HEK293 (cell line): ENCODE measurements at regions not wholly inside any gene's neighbourhood (a gene's known extent, or its start where the extent isn't known, plus 50 kb on each side); places are given as distances from the start of the nearest gene placed in this dataset.
A peak's percentile ranks its signal among the peaks of the same experiment; 100 is the strongest.

Experiments used
- CTCF ChIA-PET: fragments of 350-600 bp; formaldehyde crosslinking; extraction: SDS; loops from one replicate; lab custom pipeline; 2021; ENCODE audit warnings: antibody characterized with exemption; lab: Yijun Ruan, JAX
- POLR2A ChIA-PET: fragments of 300-600 bp; formaldehyde crosslinking; extraction: SDS; loops from one replicate; lab custom pipeline; 2020; ENCODE audit warnings: antibody characterized with exemption, inconsistent platforms; lab: Yijun Ruan, JAX
- H3K27ac ChIP-seq: fragments of 200-500 bp; sonication (Bioruptor generic); 2 replicates; pipeline ENCODE4 v1.5.1; 2014; ENCODE audit warnings: low read depth, low read length, control low read depth, inconsistent platforms; ENCODE audit errors: extremely low read depth
- H3K36me3 ChIP-seq, 2 experiments: fragments of 200-500 bp in 1 of 2; sonication (Bioruptor generic) in 1 of 2; 1 replicate in 1 of 2; 2 replicates in 1 of 2; pipeline ENCODE4 v1.5.1; 2014 to 2017; ENCODE audit warnings: inconsistent platforms in 2 of 2, low read length in 2 of 2; ENCODE audit not compliant: control insufficient read depth in 2 of 2, insufficient read depth in 1 of 2
- H3K4me1 ChIP-seq: fragments of 200-500 bp; sonication (Bioruptor generic); 2 replicates; pipeline ENCODE4 v1.5.1; 2014; ENCODE audit warnings: mild to moderate bottlenecking, low read length, inconsistent platforms; ENCODE audit not compliant: control insufficient read depth, insufficient read depth
- H3K4me3 ChIP-seq: 2 replicates; pipeline ENCODE4 v1.5.1; 2011; ENCODE audit warnings: low read depth, mild to moderate bottlenecking, control low read depth, low read length, moderate library complexity
- H3K9me3 ChIP-seq: fragments of 200-500 bp; sonication (Bioruptor generic); 2 replicates; pipeline ENCODE4 v1.5.1; 2014; ENCODE audit warnings: low read depth, low read length, inconsistent platforms; ENCODE audit not compliant: control insufficient read depth, insufficient read depth
- EGR2 ChIP-seq: fragments of 450-650 bp; formaldehyde crosslinking; IDR thresholded peaks from 2 replicates; pipeline ENCODE4 v1.5.1; 2016; ENCODE audit warnings: low read depth, missing biosample characterization, missing genetic modification characterization
- KLF9 ChIP-seq: fragments of 450-650 bp; formaldehyde crosslinking; IDR thresholded peaks from 2 replicates; pipeline ENCODE4 v1.5.1; 2016; ENCODE audit warnings: missing biosample characterization, missing genetic modification characterization, low read depth
- SETDB1 ChIP-seq: IDR thresholded peaks from one replicate; pipeline ENCODE4 v1.6.1; 2017; ENCODE audit warnings: mild to moderate bottlenecking, low read length, moderate library complexity, mixed read lengths; ENCODE audit not compliant: insufficient read length
- ZBTB7A ChIP-seq: fragments of 450-650 bp; formaldehyde crosslinking; IDR thresholded peaks from 2 replicates; pipeline ENCODE4 v1.5.1; 2016; ENCODE audit warnings: low read depth, missing biosample characterization, missing genetic modification characterization
- ZFHX2 ChIP-seq: fragments of 450-650 bp; formaldehyde crosslinking; conservative IDR thresholded peaks from 2 replicates; pipeline ENCODE4 v1.5.1; 2016; ENCODE audit warnings: missing biosample characterization, missing genetic modification characterization
- ZNF133 ChIP-seq: fragments of 450-650 bp; formaldehyde crosslinking; IDR thresholded peaks from 2 replicates; pipeline ENCODE4 v1.5.1; 2016; ENCODE audit warnings: missing biosample characterization, missing genetic modification characterization
- ZNF239 ChIP-seq: fragments of 450-650 bp; formaldehyde crosslinking; IDR thresholded peaks from 2 replicates; pipeline ENCODE4 v1.5.1; 2016; ENCODE audit warnings: missing biosample characterization, missing genetic modification characterization
- ZNF248 ChIP-seq: fragments of 450-650 bp; formaldehyde crosslinking; IDR thresholded peaks from 2 replicates; pipeline ENCODE4 v1.5.1; 2017; ENCODE audit warnings: missing biosample characterization, missing genetic modification characterization
- ZNF274 ChIP-seq, 2 experiments: fragments of 200-500 bp in 1 of 2; fragments of 450-650 bp in 1 of 2; sonication (Bioruptor generic) in 1 of 2; formaldehyde crosslinking in 1 of 2; IDR thresholded peaks; 2 replicates each; pipeline versions ENCODE4 v1.5.1 to v1.6.1; 2014 to 2016; ENCODE audit warnings: borderline replicate concordance in 1 of 2, inconsistent platforms in 1 of 2, low read length in 1 of 2, missing biosample characterization in 1 of 2, missing genetic modification characterization in 1 of 2
- ZNF366 ChIP-seq: fragments of 450-650 bp; formaldehyde crosslinking; conservative IDR thresholded peaks from 2 replicates; pipeline ENCODE4 v1.5.1; 2016; ENCODE audit warnings: missing biosample characterization, missing genetic modification characterization
- ZNF548 ChIP-seq: fragments of 450-650 bp; formaldehyde crosslinking; IDR thresholded peaks from 2 replicates; pipeline ENCODE4 v1.5.1; 2016; ENCODE audit warnings: missing biosample characterization, missing genetic modification characterization
- ZNF747 ChIP-seq: fragments of 450-650 bp; formaldehyde crosslinking; IDR thresholded peaks from 2 replicates; pipeline ENCODE4 v1.5.1; 2016; ENCODE audit warnings: missing biosample characterization, missing genetic modification characterization
- ZXDB ChIP-seq: fragments of 450-650 bp; formaldehyde crosslinking; IDR thresholded peaks from 2 replicates; pipeline ENCODE4 v1.5.1; 2016; ENCODE audit warnings: missing biosample characterization, missing genetic modification characterization
- TF ChIP-seq, protein P1 (sequence below): fragments of 450-650 bp; formaldehyde crosslinking; IDR thresholded peaks from 2 replicates; pipeline ENCODE4 v1.5.1; 2016; ENCODE audit warnings: missing biosample characterization, missing genetic modification characterization, borderline replicate concordance
- TF ChIP-seq, protein P2 (sequence below): fragments of 450-650 bp; formaldehyde crosslinking; IDR thresholded peaks from 2 replicates; pipeline ENCODE4 v1.5.1; 2017; ENCODE audit warnings: missing biosample characterization, missing genetic modification characterization
- TF ChIP-seq, protein P3 (sequence below): fragments of 450-650 bp; formaldehyde crosslinking; IDR thresholded peaks from 2 replicates; pipeline ENCODE4 v1.5.1; 2016; ENCODE audit warnings: missing biosample characterization, missing genetic modification characterization
- TF ChIP-seq, protein P4 (sequence below): fragments of 450-650 bp; formaldehyde crosslinking; IDR thresholded peaks from 2 replicates; pipeline ENCODE4 v1.5.1; 2017; ENCODE audit warnings: missing biosample characterization, missing genetic modification characterization

DNA sequence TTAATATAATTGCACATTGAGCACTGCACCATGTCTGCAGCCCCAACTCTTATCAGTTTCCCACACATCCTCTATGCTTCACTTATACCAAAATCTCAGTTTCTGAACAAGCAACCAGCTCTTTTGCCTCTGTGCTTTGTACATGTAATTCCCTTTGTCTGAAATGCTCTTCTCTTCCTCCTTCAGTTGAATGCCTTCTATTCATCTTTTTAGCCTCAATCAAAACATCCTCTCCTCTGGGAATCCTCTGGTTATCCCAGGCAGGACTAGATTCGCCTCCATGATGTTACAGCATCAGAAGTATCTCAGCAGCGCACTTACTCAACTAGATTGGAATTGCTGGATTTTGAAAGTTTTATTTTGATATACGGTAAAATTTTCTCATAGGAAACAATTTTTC is 143.3 kb downstream of the GAS1 start (continued):
- TF ChIP-seq, protein P1, sequence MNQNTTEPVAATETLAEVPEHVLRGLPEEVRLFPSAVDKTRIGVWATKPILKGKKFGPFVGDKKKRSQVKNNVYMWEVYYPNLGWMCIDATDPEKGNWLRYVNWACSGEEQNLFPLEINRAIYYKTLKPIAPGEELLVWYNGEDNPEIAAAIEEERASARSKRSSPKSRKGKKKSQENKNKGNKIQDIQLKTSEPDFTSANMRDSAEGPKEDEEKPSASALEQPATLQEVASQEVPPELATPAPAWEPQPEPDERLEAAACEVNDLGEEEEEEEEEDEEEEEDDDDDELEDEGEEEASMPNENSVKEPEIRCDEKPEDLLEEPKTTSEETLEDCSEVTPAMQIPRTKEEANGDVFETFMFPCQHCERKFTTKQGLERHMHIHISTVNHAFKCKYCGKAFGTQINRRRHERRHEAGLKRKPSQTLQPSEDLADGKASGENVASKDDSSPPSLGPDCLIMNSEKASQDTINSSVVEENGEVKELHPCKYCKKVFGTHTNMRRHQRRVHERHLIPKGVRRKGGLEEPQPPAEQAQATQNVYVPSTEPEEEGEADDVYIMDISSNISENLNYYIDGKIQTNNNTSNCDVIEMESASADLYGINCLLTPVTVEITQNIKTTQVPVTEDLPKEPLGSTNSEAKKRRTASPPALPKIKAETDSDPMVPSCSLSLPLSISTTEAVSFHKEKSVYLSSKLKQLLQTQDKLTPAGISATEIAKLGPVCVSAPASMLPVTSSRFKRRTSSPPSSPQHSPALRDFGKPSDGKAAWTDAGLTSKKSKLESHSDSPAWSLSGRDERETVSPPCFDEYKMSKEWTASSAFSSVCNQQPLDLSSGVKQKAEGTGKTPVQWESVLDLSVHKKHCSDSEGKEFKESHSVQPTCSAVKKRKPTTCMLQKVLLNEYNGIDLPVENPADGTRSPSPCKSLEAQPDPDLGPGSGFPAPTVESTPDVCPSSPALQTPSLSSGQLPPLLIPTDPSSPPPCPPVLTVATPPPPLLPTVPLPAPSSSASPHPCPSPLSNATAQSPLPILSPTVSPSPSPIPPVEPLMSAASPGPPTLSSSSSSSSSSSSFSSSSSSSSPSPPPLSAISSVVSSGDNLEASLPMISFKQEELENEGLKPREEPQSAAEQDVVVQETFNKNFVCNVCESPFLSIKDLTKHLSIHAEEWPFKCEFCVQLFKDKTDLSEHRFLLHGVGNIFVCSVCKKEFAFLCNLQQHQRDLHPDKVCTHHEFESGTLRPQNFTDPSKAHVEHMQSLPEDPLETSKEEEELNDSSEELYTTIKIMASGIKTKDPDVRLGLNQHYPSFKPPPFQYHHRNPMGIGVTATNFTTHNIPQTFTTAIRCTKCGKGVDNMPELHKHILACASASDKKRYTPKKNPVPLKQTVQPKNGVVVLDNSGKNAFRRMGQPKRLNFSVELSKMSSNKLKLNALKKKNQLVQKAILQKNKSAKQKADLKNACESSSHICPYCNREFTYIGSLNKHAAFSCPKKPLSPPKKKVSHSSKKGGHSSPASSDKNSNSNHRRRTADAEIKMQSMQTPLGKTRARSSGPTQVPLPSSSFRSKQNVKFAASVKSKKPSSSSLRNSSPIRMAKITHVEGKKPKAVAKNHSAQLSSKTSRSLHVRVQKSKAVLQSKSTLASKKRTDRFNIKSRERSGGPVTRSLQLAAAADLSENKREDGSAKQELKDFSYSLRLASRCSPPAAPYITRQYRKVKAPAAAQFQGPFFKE (tag by site-specific recombination) = no peak
- TF ChIP-seq KLF9 (tag by site-specific recombination) = no peak
- no peak for TF ChIP-seq SETDB1

DNA sequence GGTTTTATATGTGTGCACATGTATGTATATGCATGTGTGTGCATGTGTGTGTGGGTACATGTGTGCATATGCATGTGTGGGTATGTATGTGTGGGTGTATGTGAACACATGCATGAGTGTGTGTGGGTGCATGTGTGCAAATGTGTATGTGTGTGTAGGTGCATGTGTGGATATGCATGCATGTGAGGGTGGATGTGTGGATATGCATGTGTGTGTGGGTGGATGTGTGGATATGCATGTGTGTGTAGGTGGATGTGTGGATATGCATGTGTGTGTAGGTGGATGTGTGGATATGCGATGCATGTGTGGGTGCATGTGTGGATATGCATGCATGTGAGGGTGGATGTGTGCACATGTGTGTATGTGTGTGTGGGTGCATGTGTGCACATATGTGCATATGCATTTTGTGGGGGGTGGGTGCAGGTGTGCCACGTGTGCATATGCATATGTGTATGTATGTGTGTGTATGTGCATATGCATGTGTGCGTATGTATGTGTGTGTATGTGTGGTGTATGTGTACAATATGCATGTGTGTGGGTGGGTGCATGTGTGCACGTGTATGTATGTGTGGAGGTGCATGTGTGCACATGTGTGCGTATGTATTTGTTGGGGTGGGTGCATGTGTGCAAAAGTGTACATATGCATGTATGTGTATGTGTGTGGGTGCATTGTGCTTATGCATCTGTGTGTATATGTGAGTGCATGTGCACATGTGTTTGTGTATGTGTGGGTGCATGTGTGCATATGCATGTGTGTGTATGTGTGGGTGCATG is 144.2 kb downstream of the GAS1 start:
- ChIA-PET POLR2A (no interaction called here), CTCF (interaction anchor here (0.9 to 1.0 kb wide), 3 partner anchors 40 to 602 kb away, joined by 3 to 4 read pairs (median 3); no protein-coding TSS in a partner anchor)
- no peaks in the 10 kb centered on the region for H3K36me3 ChIP-seq
- H3K4me1 ChIP-seq = no peaks in the 10 kb centered on the region
- no peak overlapping the region for H3K27ac ChIP-seq
- H3K4me3 ChIP-seq = no peak overlapping the region
- TF ChIP-seq ZBTB7A (tag by site-specific recombination) = no peak
- TF ChIP-seq ZXDB (tag by site-specific recombination) = no peak
- no peak for TF ChIP-seq ZNF274 (IDR thresholded peaks at IDR 0.05; ENCODE audit: low read length)
- TF ChIP-seq ZNF274 (tag by site-specific recombination; IDR thresholded peaks at IDR 0.05; ENCODE audit: borderline replicate concordance) = no peak
- peak; percentile 94 for TF ChIP-seq EGR2
- no peak for TF ChIP-seq ZNF548 (tag by site-specific recombination)
- TF ChIP-seq, protein P2, sequence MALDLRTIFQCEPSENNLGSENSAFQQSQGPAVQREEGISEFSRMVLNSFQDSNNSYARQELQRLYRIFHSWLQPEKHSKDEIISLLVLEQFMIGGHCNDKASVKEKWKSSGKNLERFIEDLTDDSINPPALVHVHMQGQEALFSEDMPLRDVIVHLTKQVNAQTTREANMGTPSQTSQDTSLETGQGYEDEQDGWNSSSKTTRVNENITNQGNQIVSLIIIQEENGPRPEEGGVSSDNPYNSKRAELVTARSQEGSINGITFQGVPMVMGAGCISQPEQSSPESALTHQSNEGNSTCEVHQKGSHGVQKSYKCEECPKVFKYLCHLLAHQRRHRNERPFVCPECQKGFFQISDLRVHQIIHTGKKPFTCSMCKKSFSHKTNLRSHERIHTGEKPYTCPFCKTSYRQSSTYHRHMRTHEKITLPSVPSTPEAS (tag by site-specific recombination) = peak; percentile 40
- TF ChIP-seq ZNF747 (tag by site-specific recombination) = no peak
- TF ChIP-seq ZFHX2 = peak; percentile 91
- no peaks in the 10 kb centered on the region for H3K9me3 ChIP-seq

GRCh38 chr9:86801246-86801645 is 146.1 kb downstream of the GAS1 start:
- TF ChIP-seq, protein P3, sequence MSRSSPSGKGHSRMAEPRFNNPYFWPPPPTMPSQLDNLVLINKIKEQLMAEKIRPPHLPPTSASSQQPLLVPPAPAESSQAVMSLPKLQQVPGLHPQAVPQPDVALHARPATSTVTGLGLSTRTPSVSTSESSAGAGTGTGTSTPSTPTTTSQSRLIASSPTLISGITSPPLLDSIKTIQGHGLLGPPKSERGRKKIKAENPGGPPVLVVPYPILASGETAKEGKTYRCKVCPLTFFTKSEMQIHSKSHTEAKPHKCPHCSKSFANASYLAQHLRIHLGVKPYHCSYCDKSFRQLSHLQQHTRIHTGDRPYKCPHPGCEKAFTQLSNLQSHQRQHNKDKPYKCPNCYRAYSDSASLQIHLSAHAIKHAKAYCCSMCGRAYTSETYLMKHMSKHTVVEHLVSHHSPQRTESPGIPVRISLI (tag by site-specific recombination) = no peak
- no peak for TF ChIP-seq ZNF239 (tag by site-specific recombination)
- TF ChIP-seq ZNF248 (tag by site-specific recombination) = no peak
- no peak for TF ChIP-seq ZNF366 (tag by site-specific recombination)
- TF ChIP-seq ZNF133 (tag by site-specific recombination) = no peak
- TF ChIP-seq, protein P4, sequence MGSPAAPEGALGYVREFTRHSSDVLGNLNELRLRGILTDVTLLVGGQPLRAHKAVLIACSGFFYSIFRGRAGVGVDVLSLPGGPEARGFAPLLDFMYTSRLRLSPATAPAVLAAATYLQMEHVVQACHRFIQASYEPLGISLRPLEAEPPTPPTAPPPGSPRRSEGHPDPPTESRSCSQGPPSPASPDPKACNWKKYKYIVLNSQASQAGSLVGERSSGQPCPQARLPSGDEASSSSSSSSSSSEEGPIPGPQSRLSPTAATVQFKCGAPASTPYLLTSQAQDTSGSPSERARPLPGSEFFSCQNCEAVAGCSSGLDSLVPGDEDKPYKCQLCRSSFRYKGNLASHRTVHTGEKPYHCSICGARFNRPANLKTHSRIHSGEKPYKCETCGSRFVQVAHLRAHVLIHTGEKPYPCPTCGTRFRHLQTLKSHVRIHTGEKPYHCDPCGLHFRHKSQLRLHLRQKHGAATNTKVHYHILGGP (tag by site-specific recombination) = no peak
- CTCF ChIA-PET = interaction anchor here (0.7 to 1.2 kb wide), 3 partner anchors 164 to 681 kb away, joined by 3 to 4 read pairs (median 3); no protein-coding TSS in a partner anchor
- POLR2A ChIA-PET = no interaction called here
- Histone ChIP-seq H3K4me1 (no peaks in the 10 kb centered on the region), H3K27ac (no peak overlapping the region), H3K4me3 (no peak overlapping the region), H3K9me3 (no peaks in the 10 kb centered on the region), H3K36me3 (no peaks in the 10 kb centered on the region)
